H9 (cell line): ENCODE measurements at regions not wholly inside any gene's neighbourhood (a gene's known extent, or its start where the extent isn't known, plus 50 kb on each side); places are given as distances from the start of the nearest gene placed in this dataset.

Source experiments
- DNase-seq: peaks from one replicate; pipeline ENCODE4 v3.0.0-alpha.2; 2017
- H2AFZ ChIP-seq: one replicate; pipeline ENCODE4 v1.6.1; 2013; ENCODE audit warnings: mild to moderate bottlenecking, low read length, control low read depth, moderate library complexity
- H2AK5ac ChIP-seq: 2 replicates; pipeline ENCODE4 v1.6.1; 2013; ENCODE audit warnings: low read length, control low read depth, mixed read lengths; ENCODE audit not compliant: insufficient read length
- H2BK120ac ChIP-seq: one replicate; pipeline ENCODE4 v1.6.1; 2013; ENCODE audit warnings: low read depth, mild to moderate bottlenecking, low read length, control low read depth, inconsistent platforms; ENCODE audit not compliant: poor library complexity, severe bottlenecking
- H2BK12ac ChIP-seq: 2 replicates; pipeline ENCODE4 v1.6.1; 2013; ENCODE audit warnings: low read length, control low read depth, mixed read lengths, low read depth; ENCODE audit not compliant: insufficient read length
- H2BK15ac ChIP-seq: 2 replicates; pipeline ENCODE4 v1.6.1; 2013; ENCODE audit warnings: low read depth, low read length, control low read depth
- H2BK20ac ChIP-seq: one replicate; pipeline ENCODE4 v1.6.1; 2013; ENCODE audit warnings: low read depth, mild to moderate bottlenecking, low read length, control low read depth, inconsistent platforms; ENCODE audit not compliant: poor library complexity, severe bottlenecking
- H2BK5ac ChIP-seq: 2 replicates; pipeline ENCODE4 v1.6.1; 2013; ENCODE audit warnings: low read length, control low read depth, mixed read lengths; ENCODE audit not compliant: insufficient read length
- H3K14ac ChIP-seq: 2 replicates; pipeline ENCODE4 v1.6.1; 2013; ENCODE audit warnings: low read length, control low read depth; ENCODE audit not compliant: insufficient read depth
- H3K18ac ChIP-seq: 2 replicates; pipeline ENCODE4 v1.6.1; 2013; ENCODE audit warnings: low read depth, mild to moderate bottlenecking, mixed read lengths, low read length, control low read depth; ENCODE audit not compliant: insufficient read length
- H3K23ac ChIP-seq: 2 replicates; pipeline ENCODE4 v1.6.1; 2013; ENCODE audit warnings: low read length, control low read depth, mixed read lengths, low read depth; ENCODE audit not compliant: insufficient read length
- H3K23me2 ChIP-seq: 2 replicates; pipeline ENCODE4 v1.6.1; 2013; ENCODE audit warnings: low read depth, mild to moderate bottlenecking, mixed read lengths, low read length, control low read depth; ENCODE audit not compliant: insufficient read length, poor library complexity, severe bottlenecking
- H3K27ac ChIP-seq: 2 replicates; pipeline ENCODE4 v1.5.1; 2013; ENCODE audit warnings: low read length, control low read depth, mixed read lengths, low read depth; ENCODE audit not compliant: insufficient read length
- H3K27me3 ChIP-seq: 2 replicates; pipeline ENCODE4 v1.6.1; 2013; ENCODE audit warnings: low read length, control low read depth, inconsistent platforms; ENCODE audit not compliant: insufficient read depth
- H3K4ac ChIP-seq: 2 replicates; pipeline ENCODE4 v1.6.1; 2013; ENCODE audit warnings: low read depth, mild to moderate bottlenecking, control low read depth, inconsistent platforms, low read length, moderate library complexity
- H3K4me1 ChIP-seq: 2 replicates; pipeline ENCODE4 v1.6.1; 2013; ENCODE audit warnings: low read length, control low read depth, inconsistent platforms; ENCODE audit not compliant: insufficient read depth
- H3K4me2 ChIP-seq: 2 replicates; pipeline ENCODE4 v1.6.1; 2013; ENCODE audit warnings: low read length, control low read depth, mixed read lengths; ENCODE audit not compliant: insufficient read length, insufficient read depth
- H3K56ac ChIP-seq: 2 replicates; pipeline ENCODE4 v1.6.1; 2013; ENCODE audit warnings: low read depth, mild to moderate bottlenecking, mixed read lengths, low read length, control low read depth; ENCODE audit not compliant: insufficient read length
- H3K79me1 ChIP-seq: 2 replicates; pipeline ENCODE4 v1.6.1; 2013; ENCODE audit warnings: low read depth, mild to moderate bottlenecking, moderate library complexity, low read length, control low read depth, inconsistent platforms; ENCODE audit not compliant: insufficient read depth, poor library complexity, severe bottlenecking
- H3K79me2 ChIP-seq: 2 replicates; pipeline ENCODE4 v1.6.1; 2013; ENCODE audit warnings: low read length, control low read depth, inconsistent platforms; ENCODE audit not compliant: insufficient read depth
- H3K9ac ChIP-seq: 2 replicates; pipeline ENCODE4 v1.6.1; 2013; ENCODE audit warnings: low read length, control low read depth, mixed read lengths; ENCODE audit not compliant: insufficient read length; ENCODE audit errors: extremely low read depth
- H3K9me3 ChIP-seq: one replicate; pipeline ENCODE4 v1.6.1; 2013; ENCODE audit warnings: low read depth, low read length, inconsistent platforms; ENCODE audit not compliant: control insufficient read depth
- H3T11ph ChIP-seq: one replicate; pipeline ENCODE4 v1.6.1; 2013; ENCODE audit warnings: mild to moderate bottlenecking, low read length, control low read depth, inconsistent platforms
- H4K20me1 ChIP-seq: one replicate; pipeline ENCODE4 v1.6.1; 2013; ENCODE audit not compliant: control insufficient read depth, insufficient read length, insufficient read depth
- H4K5ac ChIP-seq: 2 replicates; pipeline ENCODE4 v1.6.1; 2013; ENCODE audit warnings: low read depth, mild to moderate bottlenecking, mixed read lengths, low read length, control low read depth; ENCODE audit not compliant: insufficient read length
- H4K8ac ChIP-seq: replicated peaks from 2 replicates; pipeline ENCODE4 v1.6.1; 2013; ENCODE audit warnings: low read length, control low read depth, mixed read lengths, low read depth; ENCODE audit not compliant: insufficient read length
- H4K91ac ChIP-seq: 2 replicates; pipeline ENCODE4 v1.6.1; 2013; ENCODE audit warnings: low read depth, mild to moderate bottlenecking, moderate library complexity, mixed read lengths, low read length, control low read depth; ENCODE audit not compliant: insufficient read length
- H3K27ac Mint-ChIP-seq, 3 experiments: 2 replicates in 2 of 3; 3 replicates in 1 of 3; pipeline ENCODE4 v1.8.0; 2020 to 2021; ENCODE audit warnings: mixed read lengths in 3 of 3, mild to moderate bottlenecking in 1 of 3, moderate library complexity in 1 of 3
- H3K27me3 Mint-ChIP-seq: 2 replicates; pipeline ENCODE4 v1.8.0; 2021; ENCODE audit warnings: low read depth, mild to moderate bottlenecking, moderate library complexity, mixed read lengths
- H3K36me3 Mint-ChIP-seq, 3 experiments: 2 replicates in 2 of 3; 3 replicates in 1 of 3; pipeline ENCODE4 v1.8.0; 2020 to 2021; ENCODE audit warnings: low read depth in 3 of 3, mixed read lengths in 3 of 3; ENCODE audit not compliant: insufficient read depth in 1 of 3
- H3K4me1 Mint-ChIP-seq, 2 experiments: 2 replicates each; pipeline ENCODE4 v1.8.0; 2020; ENCODE audit warnings: mixed read lengths in 2 of 2
- H3K4me3 Mint-ChIP-seq, 2 experiments: 2 replicates in 1 of 2; 3 replicates in 1 of 2; pipeline ENCODE4 v1.8.0; 2020 to 2021; ENCODE audit warnings: mild to moderate bottlenecking in 2 of 2, mixed read lengths in 2 of 2, moderate library complexity in 1 of 2
- H3K9me3 Mint-ChIP-seq, 2 experiments: 2 replicates in 1 of 2; 3 replicates in 1 of 2; pipeline ENCODE4 v1.8.0; 2020; ENCODE audit warnings: mild to moderate bottlenecking in 2 of 2, mixed read lengths in 2 of 2, moderate library complexity in 1 of 2
- CTCF ChIP-seq: fragments of 200-600 bp; sonication (generic); conservative IDR thresholded peaks from 3 replicates; pipeline ENCODE4 v1.8.0; 2021; ENCODE audit warnings: antibody characterized with exemption, mild to moderate bottlenecking
- WGBS: extraction: QIAGEN DNeasy Blood & Tissue Kit; methylation state at CpG from one replicate; pipeline ENCODE4 v1.1.7; 2013; ENCODE audit warnings: missing lambda C conversion rate, low lambda C conversion rate, mixed read lengths; ENCODE audit not compliant: insufficient read length; ENCODE audit errors: extremely low coverage; 5-methylcytosine and 5-hydroxymethylcytosine counted together

GRCh38 chr2:228848638-228849037 lies 422.4 kb downstream of the PID1 start:
- H3K79me1 ChIP-seq = no peaks in the 10 kb centered on the region
- DNase-seq = no peak
- H3K18ac ChIP-seq = peak overlapping the region; percentile 70
- H3K4ac ChIP-seq = no peak overlapping the region
- H3K27me3 Mint-ChIP-seq = no peaks in the 10 kb centered on the region
- no peak overlapping the region for H3K23ac ChIP-seq
- H3K4me1 Mint-ChIP-seq = peaks cover 5 to 9% of the 10 kb centered on the region in 2 experiments; a peak in 3 of 4 replicates
- no peaks in the 10 kb centered on the region for H3K23me2 ChIP-seq
- no peak overlapping the region for H3K14ac ChIP-seq
- no peaks in the 10 kb centered on the region for H3K79me2 ChIP-seq
- H4K8ac ChIP-seq = no peak overlapping the region
- H3T11ph ChIP-seq = no peak overlapping the region
- H2BK20ac ChIP-seq = no peak overlapping the region
- H2AFZ ChIP-seq = no peak overlapping the region
- H3K4me1 ChIP-seq = no peaks in the 10 kb centered on the region
- H3K4me3 Mint-ChIP-seq = no peak overlapping the region
- H4K5ac ChIP-seq = no peak overlapping the region
- no peaks in the 10 kb centered on the region for H4K20me1 ChIP-seq
- no peaks in the 10 kb centered on the region for H3K9me3 Mint-ChIP-seq
- H3K9me3 ChIP-seq = no peaks in the 10 kb centered on the region
- no peak overlapping the region for H2BK120ac ChIP-seq
- no peak overlapping the region for H3K9ac ChIP-seq
- no peak overlapping the region for H4K91ac ChIP-seq
- no peak for TF ChIP-seq CTCF
- H3K27me3 ChIP-seq = no peaks in the 10 kb centered on the region
- H2BK12ac ChIP-seq = no peak overlapping the region
- no peak overlapping the region for H3K27ac ChIP-seq
- H3K27ac Mint-ChIP-seq = no peak overlapping the region
- no peaks in the 10 kb centered on the region for H3K36me3 Mint-ChIP-seq
- no peak overlapping the region for H2AK5ac ChIP-seq
- no CpG with 5 or more reads among the region's 5 CpGs for WGBS
- H2BK15ac ChIP-seq = no peak overlapping the region
- no peak overlapping the region for H2BK5ac ChIP-seq
- H3K4me2 ChIP-seq = no peak overlapping the region
- no peak overlapping the region for H3K56ac ChIP-seq
